Kidney epithelial cell (primary cell): ENCODE measurements at regions not wholly inside any gene's neighbourhood (a gene's known extent, or its start where the extent isn't known, plus 50 kb on each side); places are given as distances from the start of the nearest gene placed in this dataset.

Experiments
- DNase-seq: peaks from one replicate; pipeline ENCODE4 v3.0.0-alpha.2; 2010; ENCODE audit warnings: low read depth
- H3K27me3 ChIP-seq: 2 replicates; pipeline ENCODE4 v1.6.0; 2011; ENCODE audit warnings: low read length; ENCODE audit not compliant: control insufficient read depth, insufficient read depth
- H3K36me3 ChIP-seq: 2 replicates; pipeline ENCODE4 v1.5.1; 2011; ENCODE audit warnings: low read length; ENCODE audit not compliant: control insufficient read depth, insufficient read depth
- H3K4me3 ChIP-seq: 2 replicates; pipeline ENCODE4 v1.5.1; 2011; ENCODE audit warnings: low read depth, mild to moderate bottlenecking, control low read depth, low read length
- CTCF ChIP-seq: IDR thresholded peaks from 2 replicates; pipeline ENCODE4 v1.5.1; 2011; ENCODE audit warnings: mild to moderate bottlenecking, moderate library complexity, low read length, control low read depth, inconsistent platforms; ENCODE audit not compliant: insufficient read depth, poor library complexity, severe bottlenecking

DNA sequence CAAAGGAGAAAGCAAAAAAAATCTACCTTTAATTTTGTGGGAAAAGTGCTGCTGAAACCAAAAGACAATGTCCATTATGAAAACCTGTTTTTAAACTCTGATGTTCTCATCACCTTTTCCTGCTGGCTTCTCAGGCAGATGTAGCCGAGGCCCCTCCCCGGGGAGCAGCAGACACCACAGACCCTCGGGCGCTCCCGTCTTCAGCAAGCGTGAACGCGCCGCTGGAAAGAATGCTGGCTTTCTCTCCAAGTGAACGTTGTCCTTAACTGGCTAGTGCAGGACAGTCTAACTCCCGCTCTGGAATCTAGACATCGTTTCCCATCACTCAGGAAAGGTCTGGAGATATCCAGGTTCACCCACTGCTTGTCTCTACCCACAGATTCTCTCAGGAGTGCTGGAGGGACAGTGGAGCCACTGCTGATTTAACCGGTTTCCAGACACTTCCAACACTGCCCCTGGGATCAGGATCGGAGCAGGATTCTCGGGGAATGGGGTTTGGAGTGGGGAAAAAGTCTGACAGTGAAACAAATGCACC, 211.2 kb downstream of the RBFOX3 start:
- H3K27me3 ChIP-seq, result peaks cover 64% of the 10 kb centered on the region
- no peak for DNase-seq
- H3K36me3 ChIP-seq, result no peaks in the 10 kb centered on the region
- no peak overlapping the region for H3K4me3 ChIP-seq
- no peak for TF ChIP-seq CTCF

GRCh38 chr17:79398441-79398840, 212.4 kb downstream of the RBFOX3 start:
- Histone ChIP-seq H3K27me3 (peaks cover 68% of the 10 kb centered on the region), H3K4me3 (no peak overlapping the region), H3K36me3 (no peaks in the 10 kb centered on the region)
- DNase-seq, result no peak
- TF ChIP-seq CTCF, result no peak

DNA sequence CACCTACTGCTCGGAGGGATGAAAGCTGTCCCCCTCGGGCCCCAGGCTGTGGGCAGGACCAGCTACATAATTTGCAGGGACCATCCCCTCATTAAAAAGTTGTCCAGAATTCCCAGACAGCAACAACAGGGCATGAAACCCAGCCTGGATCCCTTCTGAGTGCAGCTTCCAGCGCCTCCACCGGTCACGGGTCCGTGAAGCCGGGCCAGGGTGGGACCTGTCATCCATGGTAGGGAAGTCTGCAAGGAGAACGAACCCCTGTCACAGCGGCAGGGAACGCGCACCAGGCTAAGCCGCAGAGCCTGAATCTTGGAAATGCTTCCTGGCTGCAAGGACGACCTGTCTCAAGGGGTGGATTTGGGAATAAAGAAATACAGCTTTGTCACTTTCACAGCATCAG, 214.2 kb downstream of the RBFOX3 start:
- Histone ChIP-seq H3K27me3 (peaks cover 68% of the 10 kb centered on the region), H3K36me3 (no peaks in the 10 kb centered on the region), H3K4me3 (no peak overlapping the region)
- no peak for TF ChIP-seq CTCF
- no peak for DNase-seq

DNA sequence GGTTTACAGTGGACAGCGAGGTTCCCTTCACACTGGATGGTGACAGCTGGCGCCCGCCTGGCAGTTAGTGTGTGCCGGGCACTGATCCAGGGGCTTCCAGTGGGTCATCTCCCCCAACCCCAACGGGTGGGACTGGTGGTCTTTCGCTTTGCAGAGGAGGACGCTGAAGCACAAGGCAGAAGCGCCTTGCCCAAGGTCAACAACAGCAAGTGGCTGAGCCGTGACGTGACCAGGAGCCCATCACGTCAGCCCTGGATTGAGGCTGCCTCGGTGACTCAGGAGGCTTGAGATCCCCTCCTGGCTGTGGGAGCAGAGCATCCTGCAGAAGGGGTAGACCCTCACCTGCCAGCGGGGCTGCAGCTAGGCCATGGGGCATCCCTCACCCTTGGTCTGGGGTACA, 215.3 kb downstream of the RBFOX3 start:
- TF ChIP-seq CTCF, result no peak
- Histone ChIP-seq H3K27me3 (peaks cover 72% of the 10 kb centered on the region), H3K36me3 (no peaks in the 10 kb centered on the region), H3K4me3 (no peak overlapping the region)
- DNase-seq, result no peak

DNA sequence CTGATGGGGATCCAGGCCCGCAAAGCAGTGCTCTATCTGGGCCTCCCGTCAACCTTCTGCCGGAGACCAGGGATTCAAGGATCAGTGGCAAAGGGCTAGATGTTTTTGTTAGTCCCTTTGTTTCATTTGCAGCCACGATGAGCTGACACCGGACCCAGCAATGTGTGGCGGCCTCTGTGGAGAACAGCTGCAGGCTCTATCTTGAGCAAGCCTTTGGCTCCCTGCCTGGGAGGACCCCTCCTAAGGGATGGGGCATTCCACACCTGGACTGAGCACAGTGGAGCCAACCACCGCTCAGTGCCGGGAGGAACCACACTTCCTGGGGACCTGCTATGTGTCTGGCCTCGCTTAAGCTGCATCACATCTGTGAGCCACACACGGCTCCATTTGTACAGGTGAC, 215.8 kb downstream of the RBFOX3 start:
- Histone ChIP-seq H3K27me3 (peaks cover 68% of the 10 kb centered on the region), H3K4me3 (no peak overlapping the region), H3K36me3 (no peaks in the 10 kb centered on the region)
- no peak for DNase-seq
- no peak for TF ChIP-seq CTCF

DNA sequence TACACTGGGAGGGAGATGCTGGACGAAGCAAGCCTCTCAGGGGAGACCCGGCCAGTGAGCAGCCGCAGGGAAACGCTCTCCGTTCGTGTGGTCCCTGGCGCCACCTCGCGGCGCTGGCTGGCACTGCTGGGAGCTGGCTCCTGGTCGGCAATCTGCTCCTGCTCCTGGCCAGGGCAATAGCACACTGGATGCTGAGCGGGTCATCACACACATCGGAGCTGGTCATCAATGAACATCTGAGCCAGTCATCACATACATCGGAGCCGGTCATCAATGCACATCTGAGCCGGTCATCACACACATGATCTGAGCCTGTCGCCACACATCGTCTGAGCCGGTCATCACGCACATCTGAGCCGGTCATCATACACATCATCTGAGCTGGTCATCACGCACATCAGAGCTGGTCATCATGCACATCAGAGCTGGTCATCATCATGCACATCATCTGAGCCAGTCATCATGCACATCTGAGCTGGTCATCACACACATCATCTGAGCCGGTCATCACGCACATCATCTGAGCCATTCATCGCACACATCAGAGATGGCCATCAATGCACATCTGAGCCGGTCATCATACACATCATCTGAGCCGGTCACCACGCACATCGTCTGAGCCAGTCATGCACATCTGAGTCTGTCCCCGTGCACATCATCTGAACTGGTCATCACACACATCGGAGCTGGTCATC, 217.3 kb downstream of the RBFOX3 start:
- peak; percentile 98 for TF ChIP-seq CTCF
- DNase-seq, result no peak
- H3K4me3 ChIP-seq, result no peak overlapping the region
- H3K27me3 ChIP-seq, result peaks cover 63% of the 10 kb centered on the region
- no peaks in the 10 kb centered on the region for H3K36me3 ChIP-seq
